ENCODE measurements at regions not wholly inside any gene's neighbourhood (a gene's known extent, or its start where the extent isn't known, plus 50 kb on each side); places are given as distances from the start of the nearest gene placed in this dataset.
"Not testable (repeated sequence)": the region's sequence is repeated elsewhere in the genome, so short reads cannot be mapped to it uniquely, and the experiment has no call there.

- POLR2A ChIA-PET; H3K27me3 ChIP-seq (ENCODE audit: control insufficient read depth in 1 of 2, insufficient read depth in 2 of 2, low read length in 2 of 2); BruUV-seq (replicated peaks); FAIRE-seq; H3K9me3 ChIP-seq (ENCODE audit: low read length); H4K20me1 ChIP-seq (ENCODE audit: insufficient read depth, low read length); CTCF ChIA-PET (ENCODE audit: low intra/inter-chr PET ratio, low total read pairs); intact Hi-C loops (cut with micrococcal nuclease; ENCODE audit: unreplicated experiment); H3K4me3 ChIP-seq (replicated peaks in 1 of 3; ENCODE audit: insufficient read depth in 1 of 3, low read depth in 2 of 3, low read length in 3 of 3); H3K27ac ChIP-seq (ENCODE audit: extremely low read length, insufficient read depth, low read length); in situ Hi-C loops (cut with HindIII; ENCODE audit: extremely low pct_ligation_motif_present, low pct_unique_long_range_greater_than_20kb); H3K4me1 ChIP-seq (ENCODE audit: insufficient read depth, low read length); ATAC-seq; H3K36me3 ChIP-seq (replicated peaks in 1 of 2; ENCODE audit: control insufficient read depth in 1 of 2, insufficient read depth in 2 of 2, low read length in 2 of 2); H3K9ac ChIP-seq (ENCODE audit: insufficient read depth, low read depth, low read length); DNase-seq (ENCODE audit: low spot score); H3K79me2 ChIP-seq (ENCODE audit: insufficient read depth, low read length); H3K4me2 ChIP-seq (ENCODE audit: low read depth, low read length); H2AFZ ChIP-seq (ENCODE audit: low read length): not testable (repeated sequence)
- 82% methylated on average over 7 of the region's 7 CpGs for WGBS (ENCODE audit: low lambda C conversion rate)
Measured at GRCh38 chr16:73940786-73941185, 355.8 kb upstream of the PSMD7 start.

GRCh38 chr16:73923951-73924350 lies 372.7 kb upstream of the PSMD7 start:
- Histone ChIP-seq H3K27me3 (ENCODE audit: control insufficient read depth in 1 of 2, insufficient read depth in 2 of 2, low read length in 2 of 2) (no peaks in the 10 kb centered on the region), H3K27ac (ENCODE audit: extremely low read length, insufficient read depth, low read length) (no peak overlapping the region), H2AFZ (ENCODE audit: low read length) (no peak overlapping the region), H4K20me1 (ENCODE audit: insufficient read depth, low read length) (no peaks in the 10 kb centered on the region), H3K4me2 (ENCODE audit: low read depth, low read length) (no peak overlapping the region), H3K9ac (ENCODE audit: insufficient read depth, low read depth, low read length) (no peak overlapping the region), H3K4me1 (ENCODE audit: insufficient read depth, low read length) (no peaks in the 10 kb centered on the region), H3K79me2 (ENCODE audit: insufficient read depth, low read length) (no peaks in the 10 kb centered on the region), H3K4me3 (replicated peaks in 1 of 3; ENCODE audit: insufficient read depth in 1 of 3, low read depth in 2 of 3, low read length in 3 of 3) (no peak overlapping the region), H3K36me3 (replicated peaks in 1 of 2; ENCODE audit: control insufficient read depth in 1 of 2, insufficient read depth in 2 of 2, low read length in 2 of 2) (no peaks in the 10 kb centered on the region), H3K9me3 (ENCODE audit: low read length) (no peaks in the 10 kb centered on the region; the same call in 1 of the 2 replicates)
- no peak for TF ChIP-seq ZSCAN30 (CRISPR knock-in tag; IDR thresholded peaks at IDR 0.05)
- no peak for TF ChIP-seq CREM (IDR thresholded peaks at IDR 0.05)
- no peak for TF ChIP-seq CREM (CRISPR knock-in tag; IDR thresholded peaks at IDR 0.05)
- TF ChIP-seq CEBPG (CRISPR knock-in tag; IDR thresholded peaks at IDR 0.05): no peak
- TF ChIP-seq ONECUT2 (CRISPR knock-in tag; IDR thresholded peaks at IDR 0.05): no peak
- no peak for TF ChIP-seq ZNF781 (CRISPR knock-in tag; IDR thresholded peaks at IDR 0.05; ENCODE audit: borderline replicate concordance, not compliant biosample characterization)
- TF ChIP-seq FLYWCH1 (CRISPR knock-in tag; IDR thresholded peaks at IDR 0.05): no peak
- TF ChIP-seq JUND (CRISPR knock-in tag; IDR thresholded peaks at IDR 0.05): no peak
- TF ChIP-seq CENPT (CRISPR knock-in tag; IDR thresholded peaks at IDR 0.05; ENCODE audit: low read depth): no peak
- TF ChIP-seq TEAD3 (CRISPR knock-in tag; optimal IDR thresholded peaks at IDR 0.05; ENCODE audit: borderline replicate concordance): no peak
- no peak for TF ChIP-seq ATF7 (IDR thresholded peaks at IDR 0.05)
- TF ChIP-seq ATF7 (CRISPR knock-in tag; IDR thresholded peaks at IDR 0.05): no peak
- TF ChIP-seq ZNF574 (CRISPR knock-in tag; IDR thresholded peaks at IDR 0.05): no peak
- ChIA-PET POLR2A (no interaction called here), CTCF (ENCODE audit: low intra/inter-chr PET ratio, low total read pairs) (no interaction called here)
- no peak for DNase-seq (ENCODE audit: low spot score)
- BruUV-seq (replicated peaks): no TSS peak
- no peak for ATAC-seq
- in situ Hi-C loops (cut with HindIII; ENCODE audit: extremely low pct_ligation_motif_present, low pct_unique_long_range_greater_than_20kb): no loop called here
- intact Hi-C loops (cut with micrococcal nuclease; ENCODE audit: unreplicated experiment): no loop called here
- WGBS (ENCODE audit: low lambda C conversion rate): 3% methylated on average over 3 of the region's 3 CpGs
- no peak for FAIRE-seq

Measured in HepG2 (cell line).